NCI-H187 (cell line): ENCODE measurements at regions not wholly inside any gene's neighbourhood (a gene's known extent, or its start where the extent isn't known, plus 50 kb on each side); places are given as distances from the start of the nearest gene placed in this dataset.
A peak's percentile ranks its signal among the peaks of the same experiment; 100 is the strongest.
"Not testable (repeated sequence)": the region's sequence is repeated elsewhere in the genome, so short reads cannot be mapped to it uniquely, and the experiment has no call there.

ENCODE experiments used
- DNase-seq, 2 experiments: peaks; one replicate each; lab custom pipeline; 2025; lab: John Stamatoyannopoulos, UW

DNA sequence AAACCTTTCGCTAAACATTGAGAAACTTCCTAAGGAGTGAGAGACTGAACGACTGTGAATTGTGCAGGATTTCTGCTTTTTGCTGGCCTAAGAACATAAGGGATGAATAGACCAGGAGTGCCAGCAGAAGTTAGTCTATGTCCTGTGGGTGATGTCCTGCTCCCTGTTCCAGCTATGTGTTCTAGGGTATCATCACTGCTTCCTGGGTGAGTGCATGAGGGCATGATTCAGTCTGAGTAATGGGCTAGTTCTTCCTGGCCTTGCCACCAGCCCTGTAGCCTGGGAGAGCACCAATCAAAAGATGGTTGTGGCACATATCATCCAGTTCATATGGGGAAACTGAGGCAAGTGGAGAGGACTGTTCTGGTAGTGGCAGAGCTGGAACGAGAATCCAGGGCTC is 153.9 kb upstream of the TPM1 start:
- DNase-seq: no peak

DNA sequence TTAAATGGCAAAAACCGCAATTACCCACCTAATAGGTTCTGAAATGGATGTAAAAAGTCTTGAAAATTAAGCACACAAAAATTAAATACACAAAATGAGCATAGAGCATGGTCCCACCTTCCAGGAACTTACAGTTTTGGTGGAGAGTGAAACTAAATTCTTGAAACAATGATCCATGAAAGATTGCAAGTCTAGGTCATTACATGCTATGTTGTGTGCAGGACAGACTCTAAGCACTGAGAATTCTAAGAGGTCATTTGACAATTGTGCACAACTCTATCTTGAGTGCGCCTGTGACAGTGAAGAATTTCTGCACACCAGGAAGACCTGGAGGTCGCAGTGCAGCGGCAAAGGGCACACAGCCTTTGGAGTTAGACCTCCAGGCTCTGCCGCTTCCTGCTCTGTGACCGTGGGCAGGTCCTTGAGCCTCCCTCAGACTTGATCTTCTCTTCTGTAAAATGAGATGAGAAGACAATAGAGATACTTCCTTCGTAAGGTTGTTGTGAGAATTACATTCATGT is 153.3 kb upstream of the TPM1 start:
- no peak for DNase-seq

DNA sequence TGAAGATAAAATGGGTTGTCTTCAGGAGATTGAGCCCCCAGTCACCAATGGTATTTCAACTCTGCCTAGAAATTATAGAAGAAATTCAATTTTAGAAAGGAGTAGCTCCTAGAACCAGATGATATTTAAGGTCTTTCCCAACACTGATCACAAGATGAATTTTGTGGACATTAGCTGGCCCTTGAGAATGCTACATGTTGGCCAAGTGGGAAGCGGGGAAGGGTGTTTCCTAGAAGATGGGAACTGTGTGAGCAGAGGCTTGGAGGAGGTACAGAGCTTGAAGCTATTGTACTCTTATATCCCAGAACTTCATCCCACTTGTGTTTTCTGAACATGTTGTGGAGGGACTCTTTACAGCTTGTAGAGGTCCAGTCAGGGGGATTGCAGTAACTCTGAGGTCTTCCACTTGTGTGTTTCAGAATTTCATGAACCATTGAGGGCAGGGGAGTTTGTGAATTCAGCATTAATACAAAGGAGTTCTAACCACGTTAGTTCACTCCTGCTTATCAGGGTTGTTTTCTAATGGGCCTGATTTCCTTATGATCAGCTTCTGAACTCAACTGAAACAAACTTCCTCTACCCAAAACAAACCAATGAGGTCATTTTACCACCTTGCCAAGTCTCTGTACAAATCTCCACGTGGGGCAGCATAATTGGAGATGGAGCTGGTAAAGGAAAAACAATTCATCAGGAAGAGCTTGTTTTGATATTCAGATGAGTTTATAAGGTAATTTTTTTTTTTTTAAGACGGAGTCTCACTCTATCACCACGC is 152.6 kb upstream of the TPM1 start:
- DNase-seq: no peak

GRCh38 chr15:62894322-62895085 is 148.0 kb upstream of the TPM1 start:
- DNase-seq: no peak

DNA sequence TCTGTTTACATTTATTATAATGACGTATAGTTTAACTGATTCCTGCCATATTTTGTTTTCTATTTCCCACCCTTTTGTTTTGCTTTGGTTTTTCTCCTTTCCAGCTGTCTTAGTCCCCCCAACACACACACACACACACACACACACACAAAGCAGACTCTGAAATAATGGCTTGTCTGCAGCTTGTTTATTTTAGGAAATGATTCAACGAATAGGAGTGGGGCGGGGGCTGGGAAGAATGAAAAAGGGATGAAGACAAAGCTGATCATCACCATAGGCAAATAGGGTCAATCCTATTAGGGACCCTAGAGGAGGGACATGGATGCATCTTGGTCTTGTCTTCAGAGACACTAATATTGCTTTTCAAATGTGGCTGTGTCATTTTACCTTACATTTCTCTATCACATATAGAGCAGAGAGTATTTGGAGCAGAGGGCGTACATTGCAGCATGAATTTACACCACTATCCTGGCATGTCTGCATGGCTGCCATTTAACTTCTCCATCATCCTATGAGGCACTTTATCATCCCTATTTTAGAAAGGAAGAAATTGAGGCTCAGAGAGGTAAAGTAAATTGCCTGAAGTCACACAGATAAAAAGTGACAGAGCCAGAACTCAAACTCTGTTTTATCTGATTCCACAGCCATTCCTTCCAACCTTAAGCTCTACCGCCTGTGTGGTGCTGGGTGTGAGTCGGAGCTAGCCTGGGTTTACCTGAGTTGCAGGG is 147.2 kb upstream of the TPM1 start:
- no peak for DNase-seq

GRCh38 chr15:62895905-62896316 is 146.6 kb upstream of the TPM1 start:
- no peak for DNase-seq

DNA sequence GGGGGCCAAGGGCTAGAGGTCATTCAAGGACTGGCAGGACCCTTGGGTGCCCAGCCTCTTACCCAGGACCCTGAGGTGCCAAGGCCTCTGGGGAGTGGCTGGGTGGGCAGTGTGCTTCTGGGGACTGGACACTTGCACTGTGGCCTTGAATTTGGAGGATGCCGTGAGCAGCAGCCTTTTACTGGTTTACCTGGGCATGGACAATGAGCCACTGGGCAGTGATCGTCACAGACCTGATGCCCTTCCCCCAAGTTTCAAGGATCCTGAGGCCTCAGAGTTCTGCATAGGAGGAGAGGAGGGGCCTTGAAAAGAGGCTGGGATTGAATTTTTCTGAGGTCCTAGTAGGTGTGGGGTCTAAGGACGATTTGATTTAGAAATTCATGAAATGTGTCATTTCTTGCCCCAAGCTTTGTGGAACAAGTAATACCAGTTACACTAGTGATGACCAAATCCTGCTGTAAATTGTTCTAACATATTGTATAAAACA is 146.1 kb upstream of the TPM1 start:
- no peak for DNase-seq

- DNase-seq: no peak
Measured at GRCh38 chr15:62896969-62897486, 145.5 kb upstream of the TPM1 start.

DNA sequence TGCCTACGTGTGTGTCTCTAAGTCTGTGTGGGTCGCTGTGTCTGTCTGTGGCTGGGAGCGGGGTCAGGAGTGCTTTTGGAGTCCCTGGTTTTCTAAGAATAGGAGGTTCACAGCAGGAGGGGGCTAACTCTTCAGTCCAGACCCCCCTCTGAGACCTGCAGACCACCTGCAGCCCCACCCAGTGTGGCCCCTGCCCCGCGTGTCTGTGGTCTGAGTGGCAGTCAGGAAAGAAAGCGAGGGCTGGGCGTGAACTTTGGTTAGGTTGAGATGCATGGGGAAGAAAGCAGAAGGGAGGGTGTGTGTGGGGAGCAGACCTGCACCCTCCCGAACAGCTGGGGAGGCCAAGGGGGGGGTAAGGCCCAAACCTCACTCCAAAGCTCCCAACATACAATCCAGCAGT is 144.9 kb upstream of the TPM1 start:
- DNase-seq: no peak

DNA sequence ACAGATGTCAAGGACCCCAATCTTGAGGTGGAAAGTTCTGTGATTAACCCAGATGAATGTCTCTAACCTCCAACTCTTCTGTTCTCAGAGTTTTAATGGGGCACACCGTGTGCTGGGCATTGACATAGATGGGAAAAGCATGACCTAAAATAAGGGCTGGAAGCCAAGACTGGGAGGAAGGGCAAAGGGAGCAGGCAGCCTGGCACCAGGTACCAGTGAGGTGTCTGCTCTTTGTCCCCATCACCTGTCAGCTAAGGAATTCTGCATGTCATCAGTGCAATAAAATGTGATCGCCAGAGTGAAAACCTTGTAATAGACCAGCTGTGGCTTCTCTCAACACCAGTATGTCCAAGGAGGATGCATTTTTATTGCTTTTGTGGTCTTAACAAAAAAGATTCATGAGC is 143.5 kb upstream of the TPM1 start:
- no peak for DNase-seq

- DNase-seq: no peak
Measured at GRCh38 chr15:62900071-62900802, 142.3 kb upstream of the TPM1 start.

GRCh38 chr15:62901087-62901486 is 141.5 kb upstream of the TPM1 start:
- no peak for DNase-seq

DNA sequence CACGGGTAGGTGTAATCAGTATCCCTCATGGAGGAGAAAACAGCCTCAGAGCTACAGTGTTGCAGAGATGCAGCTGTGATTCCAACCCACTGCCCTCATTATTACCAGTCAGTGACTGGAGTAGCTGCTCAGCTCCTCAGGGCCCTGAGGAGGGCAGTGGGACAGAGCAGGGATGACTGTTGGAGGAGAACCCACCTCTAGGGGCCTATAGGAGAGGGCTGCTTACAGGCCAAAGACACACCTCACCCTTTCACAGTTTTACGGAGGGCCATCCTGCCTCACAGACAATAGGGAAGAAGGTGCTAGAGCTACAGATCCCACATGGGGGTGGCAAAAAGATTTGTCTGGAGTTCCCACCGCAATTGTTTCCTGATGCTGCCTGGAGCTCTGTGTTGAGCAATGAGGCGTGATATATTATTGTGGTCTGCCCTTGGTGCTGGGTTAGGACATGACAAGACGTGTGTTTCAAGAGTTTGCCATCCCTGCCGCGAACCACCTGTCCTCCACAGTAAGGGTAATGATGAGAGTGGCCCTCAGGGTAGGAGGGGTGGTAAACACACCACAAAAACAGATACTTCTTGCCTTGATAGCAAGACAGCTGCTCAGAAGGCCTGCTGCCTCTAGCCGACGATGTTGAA is 140.5 kb upstream of the TPM1 start:
- DNase-seq: peak; percentile 37 to 74

DNA sequence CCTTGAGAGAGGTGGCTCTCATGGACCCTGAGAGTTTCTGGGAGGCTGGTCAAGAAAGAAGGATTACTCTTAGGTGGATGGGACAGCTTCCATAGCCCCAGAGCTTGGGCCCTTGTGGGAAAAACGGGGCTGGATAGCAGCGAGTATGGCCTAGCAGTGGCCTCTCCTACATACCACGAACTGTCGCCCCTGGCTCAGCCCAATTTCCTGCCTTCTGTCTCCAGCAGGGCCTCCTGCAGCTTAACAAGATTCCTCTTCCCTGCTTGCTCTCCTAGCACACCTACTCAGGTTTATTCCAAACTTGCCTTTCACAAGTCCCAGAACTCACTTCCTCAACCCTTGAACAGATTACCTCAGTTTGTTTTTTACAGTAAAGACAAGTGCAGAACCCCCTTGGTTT is 139.7 kb upstream of the TPM1 start:
- DNase-seq: no peak

GRCh38 chr15:62903437-62903836 is 139.1 kb upstream of the TPM1 start:
- no peak for DNase-seq

GRCh38 chr15:62904041-62904910 is 138.3 kb upstream of the TPM1 start:
- no peak for DNase-seq

- no peak for DNase-seq
Measured at GRCh38 chr15:62906627-62907026, 135.9 kb upstream of the TPM1 start.

GRCh38 chr15:62907275-62907674 is 135.3 kb upstream of the TPM1 start:
- DNase-seq: no peak

DNA sequence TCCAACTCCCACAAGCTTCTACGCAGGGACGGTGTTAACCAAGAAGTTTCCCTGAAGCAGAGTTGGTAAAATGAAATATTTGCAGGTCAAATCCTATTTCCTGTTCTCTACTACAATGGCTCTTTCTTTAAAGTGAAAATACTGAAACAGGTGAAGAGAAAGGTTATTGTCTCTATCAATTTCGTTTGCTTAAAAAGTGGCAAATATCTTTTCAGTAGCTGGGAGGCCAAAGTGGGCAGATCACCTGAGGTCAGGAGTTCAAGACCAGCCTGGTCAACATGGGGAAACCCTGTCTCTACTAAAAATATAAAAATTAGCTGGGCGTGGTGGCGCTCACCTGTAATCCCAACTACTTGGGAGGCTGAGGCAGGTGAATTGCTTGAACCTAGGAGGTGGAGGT is 134.2 kb upstream of the TPM1 start:
- not testable (repeated sequence) for DNase-seq

DNA sequence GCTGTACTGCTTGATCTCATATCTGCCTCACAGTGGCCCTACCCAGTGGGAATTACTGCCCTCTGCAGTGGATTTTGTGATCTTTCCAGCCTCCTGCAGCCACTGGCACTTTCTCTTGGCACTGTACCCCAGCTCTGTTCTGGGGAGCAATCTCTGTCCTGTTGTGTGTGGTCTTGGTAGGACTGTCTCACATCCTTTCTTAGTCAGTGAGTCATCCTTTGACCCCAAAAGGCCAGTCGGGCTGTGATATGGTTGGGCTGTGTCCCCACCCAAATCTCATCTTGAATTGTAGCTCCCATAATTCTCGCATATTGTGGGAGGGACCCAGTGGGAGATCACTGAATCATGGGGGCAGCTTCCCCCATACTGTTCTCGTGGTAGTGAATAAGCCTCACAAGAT is 133.3 kb upstream of the TPM1 start:
- DNase-seq: no peak
